ENCODE measurements at regions not wholly inside any gene's neighbourhood (a gene's known extent, or its start where the extent isn't known, plus 50 kb on each side); places are given as distances from the start of the nearest gene placed in this dataset.

DNA sequence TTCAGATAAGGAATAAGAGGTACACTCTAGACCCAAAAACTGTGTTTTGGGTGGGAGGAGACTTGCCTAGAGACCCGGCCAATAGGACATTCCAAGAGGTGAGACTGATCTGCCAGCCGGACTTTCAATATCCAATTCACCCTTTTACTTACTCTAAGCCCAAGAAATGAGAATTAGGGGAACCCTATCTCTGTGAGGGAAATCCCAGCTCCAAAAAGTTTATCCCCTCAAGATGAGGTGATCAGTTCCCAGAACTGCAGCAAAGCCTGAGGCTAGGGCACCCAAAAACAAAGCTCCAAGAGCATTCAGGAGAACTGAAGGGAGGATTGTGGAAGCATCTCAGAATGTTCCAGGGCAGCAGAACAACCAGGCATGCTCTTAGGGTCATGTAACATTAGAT is 251.7 kb downstream of the PTTG2 start:
- H3K4me3 Mint-ChIP-seq = no peak overlapping the region
- POLR2A ChIA-PET = no interaction called here
- H3K27ac Mint-ChIP-seq = no peak overlapping the region
- H3K36me3 Mint-ChIP-seq = peaks cover 1% of the 10 kb centered on the region
- H3K27me3 Mint-ChIP-seq = no peaks in the 10 kb centered on the region
- DNase-seq = no peak
- H3K9me3 Mint-ChIP-seq = peaks cover 1% of the 10 kb centered on the region
- H3K4me1 Mint-ChIP-seq = peaks cover 6% of the 10 kb centered on the region
- no peak for ATAC-seq (ENCODE audit: low read depth)

DNA sequence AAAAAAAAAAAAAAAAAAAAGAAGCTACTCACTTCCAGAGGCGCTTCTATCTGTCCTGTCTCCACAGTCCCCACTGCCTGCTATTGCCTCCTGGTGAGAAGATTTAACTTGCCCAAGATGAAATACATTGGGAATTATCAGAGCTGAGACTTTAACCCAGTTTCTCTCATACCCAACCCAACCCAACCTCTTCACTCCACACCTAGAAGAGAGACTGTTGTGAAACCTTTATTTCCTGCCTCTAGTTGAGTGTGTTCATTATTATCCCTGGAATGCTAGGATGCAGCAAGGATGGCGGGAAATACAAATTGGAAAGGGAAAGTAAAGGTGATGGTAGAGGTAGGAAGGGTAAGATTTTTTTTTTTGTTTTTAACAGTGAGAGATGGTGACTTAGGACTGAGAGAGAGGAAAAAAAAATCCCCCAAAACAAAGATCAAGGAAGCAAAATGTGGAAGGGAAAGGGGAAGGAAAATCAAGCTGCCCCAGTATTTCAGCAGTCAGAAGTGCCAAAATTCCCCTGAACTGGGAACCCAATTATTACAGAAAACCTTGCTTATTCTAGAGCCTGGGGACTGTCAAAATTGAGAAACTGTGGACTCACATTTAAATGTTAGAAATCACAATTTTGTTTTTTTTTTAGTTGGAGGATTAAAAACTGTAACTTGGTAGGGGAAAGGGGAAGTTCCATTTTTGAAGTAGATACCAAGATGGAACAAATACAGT is 253.0 kb downstream of the PTTG2 start:
- Mint-ChIP-seq H3K27ac (no peak overlapping the region), H3K36me3 (no peaks in the 10 kb centered on the region), H3K4me3 (no peak overlapping the region), H3K4me1 (peaks cover 4% of the 10 kb centered on the region), H3K9me3 (peaks cover 1% of the 10 kb centered on the region), H3K27me3 (no peaks in the 10 kb centered on the region)
- POLR2A ChIA-PET = no interaction called here
- ATAC-seq (ENCODE audit: low read depth) (no peak), DNase-seq (no peak)

DNA sequence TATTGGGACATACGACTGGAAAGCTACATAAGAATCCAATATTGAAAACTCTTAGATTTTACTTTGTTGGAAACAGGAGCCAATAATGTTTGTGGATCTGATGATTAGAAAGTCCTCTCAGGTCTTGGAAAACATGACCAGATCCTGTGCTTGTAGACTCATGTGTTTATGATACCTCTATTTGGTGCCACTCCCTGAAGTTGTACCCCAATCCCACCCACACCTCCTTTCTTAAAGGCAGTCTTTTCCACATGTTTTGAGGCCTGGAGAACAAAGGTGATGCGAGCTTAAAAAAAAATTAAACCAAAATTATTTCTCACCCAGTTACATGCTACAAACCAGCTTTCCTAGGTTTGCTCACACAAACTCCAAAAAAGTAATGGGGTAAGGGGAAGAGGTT is 262.7 kb downstream of the PTTG2 start:
- DNase-seq = no peak
- Mint-ChIP-seq H3K4me1 (no peaks in the 10 kb centered on the region), H3K36me3 (no peaks in the 10 kb centered on the region), H3K4me3 (no peak overlapping the region), H3K27me3 (peaks cover 2% of the 10 kb centered on the region), H3K27ac (no peak overlapping the region), H3K9me3 (peaks cover 2% of the 10 kb centered on the region)
- POLR2A ChIA-PET = no interaction called here
- no peak for ATAC-seq (ENCODE audit: low read depth)

DNA sequence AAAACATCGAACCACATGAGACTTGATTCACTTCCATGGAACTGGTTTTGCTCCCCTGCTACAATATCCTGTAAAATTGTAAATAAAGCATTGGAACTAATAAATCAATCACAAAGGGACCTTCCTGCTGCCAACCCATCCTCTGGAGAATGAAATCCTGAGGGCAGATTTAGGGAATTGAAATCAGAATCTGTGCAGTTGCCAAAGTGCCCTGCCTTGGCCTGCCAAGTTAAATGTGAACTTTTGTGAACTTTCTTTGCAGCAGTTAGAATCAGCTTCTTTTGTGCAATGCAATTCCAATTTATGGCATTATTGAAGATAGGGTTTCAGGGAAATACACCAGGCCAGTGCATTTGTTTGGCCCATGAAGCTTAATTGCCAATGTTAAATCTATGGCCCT is 263.1 kb downstream of the PTTG2 start:
- DNase-seq (no peak), ATAC-seq (ENCODE audit: low read depth) (no peak)
- Mint-ChIP-seq H3K36me3 (no peaks in the 10 kb centered on the region), H3K27ac (no peak overlapping the region), H3K27me3 (peaks cover 2% of the 10 kb centered on the region), H3K4me3 (no peak overlapping the region), H3K4me1 (no peaks in the 10 kb centered on the region), H3K9me3 (peaks cover 2% of the 10 kb centered on the region)
- POLR2A ChIA-PET = no interaction called here

DNA sequence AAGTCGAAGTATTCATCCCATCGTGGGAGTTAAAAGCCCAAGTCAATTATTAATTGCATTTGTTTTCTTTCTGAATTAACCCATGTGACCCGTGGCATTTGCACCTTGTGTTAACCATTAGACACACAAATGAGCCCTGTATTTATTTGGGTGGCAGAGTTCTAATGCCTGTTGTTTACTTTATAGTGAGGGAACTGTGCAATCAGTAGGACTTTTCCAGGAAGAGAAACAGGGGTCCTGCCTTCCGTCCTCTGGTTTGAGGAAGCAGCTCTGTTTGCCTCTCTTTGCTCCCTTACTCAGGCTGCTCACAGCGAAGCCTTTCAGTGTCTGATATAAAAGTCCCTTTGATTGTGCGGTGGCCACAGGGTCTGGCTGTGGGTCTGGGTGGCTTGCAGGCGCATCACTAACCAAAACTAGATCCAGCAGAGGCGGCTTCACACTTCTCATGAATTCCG is 263.6 kb downstream of the PTTG2 start:
- Mint-ChIP-seq H3K4me1 (no peaks in the 10 kb centered on the region), H3K27me3 (peaks cover 2% of the 10 kb centered on the region), H3K36me3 (no peaks in the 10 kb centered on the region), H3K9me3 (peaks cover 2% of the 10 kb centered on the region), H3K4me3 (no peak overlapping the region), H3K27ac (no peak overlapping the region)
- DNase-seq (no peak), ATAC-seq (ENCODE audit: low read depth) (no peak)
- POLR2A ChIA-PET = no interaction called here

GRCh38 chr4:38224850-38225249 is 264.7 kb downstream of the PTTG2 start:
- POLR2A ChIA-PET = no interaction called here
- no peak for ATAC-seq (ENCODE audit: low read depth)

GRCh38 chr4:38226170-38226569 is 266.0 kb downstream of the PTTG2 start:
- no peaks in the 10 kb centered on the region for H3K36me3 Mint-ChIP-seq
- ATAC-seq (ENCODE audit: low read depth) = no peak
- peaks cover 2% of the 10 kb centered on the region for H3K9me3 Mint-ChIP-seq

More at GRCh38 chr4:38224850-38225249, 264.7 kb downstream of the PTTG2 start:
- Mint-ChIP-seq H3K36me3 (no peaks in the 10 kb centered on the region), H3K9me3 (peaks cover 2% of the 10 kb centered on the region), H3K27ac (no peak overlapping the region), H3K27me3 (peaks cover 2% of the 10 kb centered on the region), H3K4me1 (no peaks in the 10 kb centered on the region), H3K4me3 (no peak overlapping the region)
- no peak for DNase-seq

DNA sequence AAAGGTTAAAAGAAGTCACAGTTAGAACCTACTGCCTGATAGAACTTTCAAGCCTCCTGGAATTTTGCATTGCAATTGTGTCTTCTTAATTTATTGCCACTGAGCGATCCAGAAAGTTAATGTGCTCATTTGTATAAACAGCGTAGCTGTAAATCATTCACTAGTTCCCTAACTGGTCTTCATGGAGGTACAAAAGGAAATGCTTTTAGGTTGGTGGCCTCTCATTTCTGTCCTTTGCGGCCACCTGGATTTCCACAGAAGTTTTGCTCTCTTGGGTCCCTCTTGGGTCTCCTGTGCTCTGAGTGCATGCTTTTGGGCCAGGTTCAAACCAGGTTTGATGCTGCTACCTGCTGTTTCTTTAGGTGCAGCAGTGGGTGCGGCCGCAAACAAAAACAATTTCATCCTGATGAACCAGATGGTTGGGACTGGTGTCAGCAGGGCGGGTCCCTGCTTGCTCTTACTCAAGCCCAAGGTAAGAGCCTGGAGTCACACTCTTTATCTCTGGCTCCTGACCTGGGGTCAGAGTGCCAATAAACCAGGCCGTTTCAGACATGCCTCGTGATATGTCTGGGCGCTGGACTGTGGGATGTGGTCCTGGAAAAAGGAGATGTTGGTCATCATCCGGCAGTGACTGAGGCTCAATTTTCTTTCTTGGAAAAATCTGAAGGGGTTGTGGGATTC is 270.1 kb downstream of the PTTG2 start:
- no peaks in the 10 kb centered on the region for H3K4me1 Mint-ChIP-seq
- peaks cover 3% of the 10 kb centered on the region for H3K9me3 Mint-ChIP-seq
- no peak for ATAC-seq (ENCODE audit: low read depth)
- H3K27me3 Mint-ChIP-seq = peaks cover 10% of the 10 kb centered on the region
- DNase-seq = no peak
- POLR2A ChIA-PET = no interaction called here
- H3K4me3 Mint-ChIP-seq = no peak overlapping the region
- H3K27ac Mint-ChIP-seq = no peak overlapping the region
- H3K36me3 Mint-ChIP-seq = no peaks in the 10 kb centered on the region

More at GRCh38 chr4:38226170-38226569, 266.0 kb downstream of the PTTG2 start:
- POLR2A ChIA-PET = no interaction called here
- Mint-ChIP-seq H3K4me1 (no peaks in the 10 kb centered on the region), H3K27ac (no peak overlapping the region), H3K4me3 (no peak overlapping the region), H3K27me3 (peaks cover 2% of the 10 kb centered on the region)
- no peak for DNase-seq

GRCh38 chr4:38230821-38231563 is 270.8 kb downstream of the PTTG2 start:
- Mint-ChIP-seq H3K36me3 (no peaks in the 10 kb centered on the region), H3K9me3 (peaks cover 3% of the 10 kb centered on the region), H3K4me1 (no peaks in the 10 kb centered on the region), H3K27me3 (peaks cover 10% of the 10 kb centered on the region), H3K4me3 (no peak overlapping the region), H3K27ac (no peak overlapping the region)
- DNase-seq (no peak), ATAC-seq (ENCODE audit: low read depth) (no peak)
- POLR2A ChIA-PET = no interaction called here

DNA sequence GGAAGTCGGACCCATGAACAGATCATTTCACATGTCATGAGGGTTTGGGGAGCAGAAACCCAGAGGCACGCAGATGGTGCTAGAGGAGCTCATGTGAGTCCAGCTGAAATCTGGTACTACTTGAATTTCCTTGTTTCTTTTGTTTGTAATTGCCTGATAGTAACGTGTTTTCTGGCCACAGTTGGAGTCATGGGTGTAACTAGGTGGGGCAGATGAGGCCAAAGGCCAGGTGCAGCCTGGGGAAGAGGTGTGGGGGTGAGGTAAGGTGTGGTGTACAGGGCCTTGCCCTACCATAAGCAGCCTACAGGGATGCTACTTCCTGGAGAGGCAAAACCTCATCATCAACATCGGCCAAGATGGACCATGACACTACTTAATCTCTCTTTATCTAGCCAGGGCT is 271.4 kb downstream of the PTTG2 start:
- no peak overlapping the region for H3K4me3 Mint-ChIP-seq
- DNase-seq (no peak), ATAC-seq (ENCODE audit: low read depth) (no peak)
- no peak overlapping the region for H3K27ac Mint-ChIP-seq
- POLR2A ChIA-PET = no interaction called here
- peaks cover 10% of the 10 kb centered on the region for H3K27me3 Mint-ChIP-seq
- H3K9me3 Mint-ChIP-seq = peaks cover 3% of the 10 kb centered on the region
- no peaks in the 10 kb centered on the region for H3K36me3 Mint-ChIP-seq
- H3K4me1 Mint-ChIP-seq = no peaks in the 10 kb centered on the region

DNA sequence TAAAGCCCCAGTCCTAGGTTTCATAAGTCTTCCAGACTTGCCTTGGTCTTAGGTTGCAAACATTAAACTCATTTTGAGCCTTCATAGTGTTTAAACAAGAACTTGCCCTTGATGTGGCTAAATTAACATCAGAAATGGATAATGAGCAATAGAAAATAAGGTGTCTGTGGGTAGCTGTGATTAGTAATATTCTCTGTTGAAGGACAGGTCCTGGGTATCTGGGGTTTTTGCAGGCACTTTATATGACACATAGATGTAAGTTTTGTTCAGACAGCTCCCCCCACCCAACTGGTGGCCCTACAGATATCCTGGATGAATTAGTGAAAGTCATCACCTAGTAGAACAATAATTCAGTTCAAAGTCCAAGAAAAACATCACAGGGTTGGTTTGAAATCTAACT is 272.5 kb downstream of the PTTG2 start:
- ATAC-seq (ENCODE audit: low read depth) (no peak), DNase-seq (no peak)
- Mint-ChIP-seq H3K4me3 (no peak overlapping the region), H3K9me3 (peaks cover 3% of the 10 kb centered on the region), H3K27me3 (peaks cover 8% of the 10 kb centered on the region), H3K4me1 (no peaks in the 10 kb centered on the region), H3K27ac (no peak overlapping the region), H3K36me3 (no peaks in the 10 kb centered on the region)
- POLR2A ChIA-PET = no interaction called here

DNA sequence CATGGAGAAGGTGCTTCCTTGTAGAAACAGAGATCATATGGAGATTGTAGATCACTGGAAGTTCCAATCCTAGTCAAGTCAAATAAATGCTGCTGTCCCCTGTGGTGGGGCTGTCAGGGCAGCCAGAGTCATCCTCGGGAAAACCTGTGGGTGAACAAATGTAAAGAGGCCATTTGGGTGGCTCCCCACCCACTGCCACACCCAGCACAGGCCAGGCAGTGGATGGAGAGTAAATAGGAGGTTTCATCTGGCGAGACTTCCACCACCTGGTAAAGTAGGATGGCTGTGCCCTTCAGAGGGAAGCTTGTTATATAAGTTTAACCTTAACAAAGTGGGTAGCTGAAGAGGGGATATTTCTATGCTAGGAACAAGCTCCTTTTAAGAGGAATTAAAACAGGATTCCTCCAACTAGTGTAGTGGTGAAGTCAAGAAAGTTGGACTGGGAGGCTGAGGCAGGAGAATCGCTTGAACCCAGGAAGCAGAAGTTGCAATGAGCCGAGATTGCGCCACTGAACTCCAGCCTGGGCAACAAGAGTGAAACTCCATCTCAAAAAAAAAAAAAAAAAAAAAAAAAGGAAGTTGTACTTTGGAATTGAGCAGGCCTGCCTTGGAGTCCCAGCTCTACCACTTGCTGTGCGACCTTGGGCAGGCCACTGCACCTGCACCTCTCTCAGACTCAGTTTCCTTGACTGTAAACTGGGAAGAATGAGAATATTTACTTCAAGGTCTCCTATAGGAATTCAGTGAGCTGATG is 273.7 kb downstream of the PTTG2 start:
- POLR2A ChIA-PET = no interaction called here
- H3K27me3 Mint-ChIP-seq = peaks cover 8% of the 10 kb centered on the region
- no peak overlapping the region for H3K4me3 Mint-ChIP-seq
- H3K4me1 Mint-ChIP-seq = peaks cover 1% of the 10 kb centered on the region
- DNase-seq = no peak
- peaks cover 3% of the 10 kb centered on the region for H3K9me3 Mint-ChIP-seq
- no peak overlapping the region for H3K27ac Mint-ChIP-seq
- no peak for ATAC-seq (ENCODE audit: low read depth)
- no peaks in the 10 kb centered on the region for H3K36me3 Mint-ChIP-seq

DNA sequence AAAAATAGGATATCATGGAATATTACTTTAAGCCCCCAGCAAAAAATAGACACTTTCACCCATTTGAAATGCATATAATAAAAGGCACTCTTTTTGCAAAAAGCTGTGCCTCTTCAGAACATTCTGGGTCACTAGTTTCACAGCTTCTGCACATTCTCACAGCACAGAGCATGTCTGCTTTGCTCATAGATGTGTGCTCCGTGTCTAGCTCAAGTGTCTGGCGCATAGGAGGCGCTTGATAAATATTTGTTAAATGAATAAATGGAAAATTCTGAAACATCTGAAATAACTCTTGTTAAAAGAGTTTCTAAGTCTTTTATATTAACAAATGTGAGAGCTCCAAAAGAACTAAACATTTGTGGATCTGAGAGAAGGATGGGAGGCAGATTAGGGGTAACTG is 275.2 kb downstream of the PTTG2 start:
- no peak overlapping the region for H3K4me3 Mint-ChIP-seq
- H3K27ac Mint-ChIP-seq = no peak overlapping the region
- peaks cover 3% of the 10 kb centered on the region for H3K9me3 Mint-ChIP-seq
- POLR2A ChIA-PET = no interaction called here
- DNase-seq = no peak
- peaks cover 8% of the 10 kb centered on the region for H3K27me3 Mint-ChIP-seq
- ATAC-seq (ENCODE audit: low read depth) = no peak
- peaks cover 1% of the 10 kb centered on the region for H3K4me1 Mint-ChIP-seq
- H3K36me3 Mint-ChIP-seq = no peaks in the 10 kb centered on the region
